ENCODE measurements at regions not wholly inside any gene's neighbourhood (a gene's known extent, or its start where the extent isn't known, plus 50 kb on each side); places are given as distances from the start of the nearest gene placed in this dataset.

DNA sequence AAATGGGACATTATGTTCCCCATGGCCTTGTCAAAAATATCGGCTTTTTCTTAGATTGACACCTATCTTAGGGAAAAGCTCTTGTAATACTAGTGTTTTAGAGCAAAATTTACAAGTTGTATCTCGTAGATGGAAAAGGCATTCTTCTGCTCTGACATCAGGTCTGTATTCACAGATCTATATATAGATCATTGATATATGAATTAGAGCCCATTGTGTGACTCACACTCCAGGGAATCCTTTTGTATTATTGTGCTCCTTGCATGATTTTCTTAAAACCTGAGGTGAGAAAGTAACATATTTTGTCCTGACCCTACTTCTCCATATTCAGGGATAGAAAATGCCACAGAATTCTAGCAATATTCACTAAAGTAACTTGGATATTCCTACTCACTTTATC is 1160.8 kb upstream of the B3GALT2 start:
- DNase-seq (ENCODE audit: low read depth in 2 of 2): no peak

DNA sequence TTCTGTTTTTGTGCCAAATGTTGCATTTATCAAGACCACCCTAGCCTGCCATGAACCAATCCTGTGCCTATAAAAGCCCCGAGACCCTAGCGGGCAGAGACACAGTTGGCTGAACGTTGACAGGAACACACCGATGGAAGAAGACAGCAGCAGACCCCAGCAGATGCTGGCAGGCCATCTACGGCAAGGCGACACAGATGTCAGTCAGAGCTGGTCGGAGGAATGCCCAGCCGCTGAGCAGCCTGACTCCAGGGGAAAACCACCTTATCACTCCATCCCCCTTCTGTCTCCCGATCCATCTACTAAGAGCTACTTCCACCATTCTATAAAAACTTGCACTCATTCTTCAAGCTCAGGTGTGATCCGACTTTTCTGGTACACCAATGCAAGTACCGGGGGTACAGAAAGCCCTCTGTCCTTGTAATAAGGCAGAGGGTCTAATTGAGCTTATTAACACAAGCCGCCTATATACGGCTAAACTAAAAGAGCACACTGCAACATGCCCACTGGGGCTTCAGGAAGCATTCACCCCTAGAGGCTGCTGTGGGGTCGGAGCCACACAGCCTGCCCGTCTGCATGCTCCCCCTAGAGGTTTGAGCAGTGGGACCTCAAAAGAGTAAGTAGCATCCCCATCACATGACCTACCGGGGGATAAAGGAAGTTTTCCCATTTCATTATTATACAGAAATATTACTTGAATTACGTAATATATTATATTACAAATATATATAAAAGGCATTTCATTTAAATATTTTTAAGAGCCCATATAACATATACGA is 1156.3 kb upstream of the B3GALT2 start:
- no peak for DNase-seq (ENCODE audit: low read depth in 2 of 2)

DNA sequence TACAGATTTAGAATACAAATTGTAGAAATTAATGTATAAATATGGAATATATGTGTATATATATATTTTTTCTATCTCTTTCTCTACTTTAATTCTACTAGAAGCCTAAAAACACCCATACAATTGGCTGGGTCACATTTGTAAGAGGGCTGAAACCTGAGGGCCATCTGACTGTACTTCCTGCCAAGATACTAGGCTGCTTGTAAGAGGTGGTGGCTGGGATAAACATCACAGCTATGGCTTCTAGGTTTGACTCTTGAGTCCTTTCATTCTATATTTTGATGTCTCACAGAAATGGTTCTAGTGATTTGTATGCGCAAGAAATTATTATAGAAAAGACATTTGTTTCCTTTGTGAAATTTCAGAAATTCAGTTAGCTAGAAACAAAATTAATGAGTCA is 1155.2 kb upstream of the B3GALT2 start:
- no peak for DNase-seq (ENCODE audit: low read depth in 2 of 2)

DNA sequence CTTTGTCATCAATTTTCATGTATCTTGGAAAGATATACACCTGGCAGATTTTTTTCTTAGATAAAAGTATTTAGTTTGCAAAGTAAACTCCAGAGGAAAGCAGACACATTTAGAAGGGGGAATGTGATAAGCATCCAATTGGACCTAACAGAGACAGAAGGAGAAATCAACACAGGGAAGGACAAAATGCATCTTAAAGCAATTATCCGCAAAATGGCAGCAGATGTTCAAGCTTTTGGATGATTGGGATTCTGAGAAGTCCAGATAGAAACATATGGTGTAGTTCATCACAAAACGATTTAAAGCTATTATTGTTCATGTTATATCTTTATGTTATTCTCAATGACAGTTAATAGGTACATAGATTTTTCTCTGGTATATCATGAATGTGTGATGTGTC is 1153.1 kb upstream of the B3GALT2 start:
- DNase-seq (ENCODE audit: low read depth in 2 of 2): no peak

DNA sequence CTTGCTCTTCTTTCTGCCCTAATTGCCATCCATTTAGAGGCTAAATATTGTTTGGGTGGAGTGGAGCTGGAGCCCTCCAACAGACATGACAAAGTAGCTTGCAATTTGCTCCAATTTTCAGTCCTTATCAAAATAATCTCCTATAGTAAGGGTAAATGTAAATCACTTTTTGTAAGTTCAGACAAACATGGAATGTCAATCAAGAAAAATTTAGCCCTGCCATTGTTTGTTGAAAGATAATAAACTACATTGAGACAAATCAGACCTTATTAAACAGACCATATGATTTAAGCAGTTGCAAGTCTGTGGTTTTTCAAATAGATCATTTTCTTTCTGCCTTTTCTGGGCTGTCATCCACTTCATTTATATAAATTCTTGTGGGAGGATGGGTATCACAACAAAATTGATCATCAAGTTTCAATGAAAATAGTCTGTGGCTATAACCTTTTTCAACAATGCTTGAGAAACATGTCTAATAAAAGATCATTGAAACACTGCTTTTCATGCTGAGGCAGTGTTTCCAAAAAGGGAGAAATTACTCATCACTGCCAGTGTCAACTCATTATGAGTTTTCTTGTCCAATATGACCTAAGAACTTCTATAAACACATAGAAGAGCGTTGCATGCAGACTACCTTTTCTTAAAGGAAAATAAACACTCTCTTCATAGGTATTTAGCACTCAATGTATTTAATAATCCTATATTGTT is 1152.0 kb upstream of the B3GALT2 start:
- DNase-seq (ENCODE audit: low read depth in 2 of 2): no peak

DNA sequence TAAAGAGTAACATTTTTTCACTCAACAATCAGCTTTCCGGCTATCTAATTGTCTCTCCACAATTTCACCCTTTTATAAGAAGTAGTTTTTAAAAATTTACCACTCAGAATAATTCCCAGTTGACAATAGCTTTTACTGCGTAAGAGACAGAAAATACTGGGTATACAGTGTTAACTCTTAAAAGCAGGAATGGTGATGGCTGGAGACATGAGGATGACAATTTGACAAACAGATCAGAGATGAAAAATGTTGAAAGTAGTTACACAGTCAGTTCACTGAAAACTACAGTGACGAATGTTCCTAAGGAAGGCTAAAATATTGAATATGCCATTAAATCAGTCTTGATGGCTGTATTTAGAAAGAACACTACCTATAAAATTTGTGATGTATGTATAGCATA is 1146.8 kb upstream of the B3GALT2 start:
- no peak for DNase-seq (ENCODE audit: low read depth in 2 of 2)

DNA sequence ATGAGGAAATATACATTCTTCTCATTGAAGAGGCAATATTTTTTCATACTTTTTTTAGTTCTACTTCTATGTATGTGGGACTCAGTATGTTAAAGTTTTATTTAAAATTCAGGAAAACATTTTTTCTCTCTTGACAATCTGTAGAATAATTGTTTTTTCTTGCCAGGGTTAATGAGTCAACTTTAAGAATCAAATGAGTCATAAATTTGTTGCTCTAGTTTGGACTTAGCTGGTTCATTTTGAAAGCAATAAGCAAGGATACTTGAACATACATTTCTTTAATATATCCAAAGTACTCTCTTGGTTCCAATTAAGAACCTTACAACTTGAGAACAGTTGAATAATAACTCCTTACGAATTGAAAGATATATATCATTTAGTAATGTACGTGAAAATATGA is 1145.3 kb upstream of the B3GALT2 start:
- no peak for DNase-seq (ENCODE audit: low read depth in 2 of 2)

DNA sequence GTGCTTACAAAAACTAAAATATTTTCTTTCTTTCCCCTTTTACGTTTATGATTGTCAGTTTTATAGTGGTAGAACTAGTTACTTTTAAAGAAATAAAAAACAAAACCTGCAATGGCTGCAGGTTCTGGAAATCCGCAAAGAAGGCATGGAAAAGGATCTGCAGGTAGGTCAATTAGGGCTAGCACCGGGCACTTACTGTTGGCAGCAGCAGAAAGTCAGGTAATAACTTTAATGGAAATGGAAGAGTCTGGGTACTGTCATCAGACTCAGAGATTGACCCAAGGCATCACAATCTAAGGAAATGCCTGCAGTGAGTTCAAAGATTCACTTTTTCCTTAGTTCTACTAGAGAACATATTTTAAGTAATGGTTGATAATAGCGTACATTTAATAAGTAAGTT is 1136.3 kb upstream of the B3GALT2 start:
- no peak for DNase-seq (ENCODE audit: low read depth in 2 of 2)

DNA sequence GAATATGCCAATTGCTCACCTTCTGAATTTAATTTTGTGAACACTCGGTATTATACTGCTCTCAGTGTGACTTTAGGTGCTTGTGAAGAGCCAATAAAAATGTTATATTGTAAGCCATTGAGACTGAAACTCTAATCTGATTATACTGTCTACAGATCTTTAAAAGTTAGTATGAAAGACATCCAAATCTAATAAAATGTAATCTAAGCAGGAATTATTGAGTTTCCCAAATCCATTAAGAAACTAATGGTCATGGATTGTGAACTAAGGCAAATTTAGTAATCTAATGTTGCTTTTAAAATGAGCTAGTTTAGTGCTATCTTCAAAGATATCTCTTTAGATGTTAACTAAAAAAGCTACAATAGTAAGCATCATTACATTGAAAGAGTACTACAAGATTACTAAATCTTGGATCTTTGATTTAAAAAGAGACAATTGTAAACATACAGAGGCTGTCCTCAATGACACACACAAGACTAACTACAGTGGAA is 1132.4 kb upstream of the B3GALT2 start:
- DNase-seq (ENCODE audit: low read depth in 2 of 2): no peak

DNA sequence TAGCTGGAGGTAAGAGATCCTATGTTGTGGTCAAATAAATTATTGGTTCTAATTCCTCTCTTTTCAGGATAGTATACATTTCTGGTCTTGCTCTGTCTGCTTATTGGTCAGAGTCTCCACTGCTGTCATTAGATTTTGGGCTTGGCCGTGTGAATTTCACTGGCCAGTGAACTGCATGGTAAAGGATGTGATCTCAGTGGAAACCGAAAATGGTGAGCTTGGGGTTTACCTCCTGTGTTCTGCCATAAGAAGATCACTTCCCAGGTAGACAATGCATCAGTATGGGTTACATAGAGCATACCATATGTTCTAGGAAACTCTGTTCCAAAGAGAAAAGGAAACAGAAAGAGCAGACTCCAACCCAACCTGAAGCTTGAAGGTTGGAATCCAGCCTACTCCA is 1123.3 kb upstream of the B3GALT2 start:
- DNase-seq (ENCODE audit: low read depth in 2 of 2): no peak

DNA sequence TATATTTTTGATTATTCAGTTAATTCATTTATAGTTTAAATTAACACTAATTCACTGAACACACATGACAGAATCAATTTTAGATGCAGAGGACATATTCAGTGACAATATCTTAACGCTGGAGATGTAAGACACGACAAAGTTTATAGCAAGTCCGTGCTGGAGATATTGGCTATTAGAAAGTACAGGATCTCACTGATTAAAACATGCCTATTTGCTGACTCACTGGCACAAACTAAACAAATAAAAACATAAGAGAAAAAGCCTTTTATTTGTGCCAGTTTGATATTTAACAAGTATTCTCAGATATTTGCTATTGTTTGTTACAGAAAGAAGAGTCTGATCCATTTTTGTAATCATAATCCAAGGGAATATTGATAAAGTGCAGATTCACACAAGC is 1122.9 kb upstream of the B3GALT2 start:
- DNase-seq (ENCODE audit: low read depth in 2 of 2): no peak

DNA sequence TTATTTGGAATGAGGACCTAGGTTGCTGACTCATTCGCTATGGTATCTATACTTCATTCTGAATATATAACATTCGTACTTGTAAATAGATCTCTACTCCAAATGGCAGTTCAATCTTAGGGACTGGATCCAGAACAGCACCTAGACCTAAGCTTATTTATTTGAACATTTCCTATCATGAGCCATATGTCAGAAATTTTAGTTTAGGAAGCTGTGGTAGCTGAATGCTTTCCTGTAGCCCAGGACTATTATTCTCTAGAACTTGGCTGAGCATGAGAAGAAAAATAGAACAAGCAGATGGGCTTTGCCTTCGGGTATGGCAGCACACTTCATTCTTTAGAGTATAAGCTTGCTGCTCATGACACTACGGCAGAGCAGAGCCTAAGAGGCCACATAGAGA is 1114.4 kb upstream of the B3GALT2 start:
- DNase-seq (ENCODE audit: low read depth in 2 of 2): no peak

DNA sequence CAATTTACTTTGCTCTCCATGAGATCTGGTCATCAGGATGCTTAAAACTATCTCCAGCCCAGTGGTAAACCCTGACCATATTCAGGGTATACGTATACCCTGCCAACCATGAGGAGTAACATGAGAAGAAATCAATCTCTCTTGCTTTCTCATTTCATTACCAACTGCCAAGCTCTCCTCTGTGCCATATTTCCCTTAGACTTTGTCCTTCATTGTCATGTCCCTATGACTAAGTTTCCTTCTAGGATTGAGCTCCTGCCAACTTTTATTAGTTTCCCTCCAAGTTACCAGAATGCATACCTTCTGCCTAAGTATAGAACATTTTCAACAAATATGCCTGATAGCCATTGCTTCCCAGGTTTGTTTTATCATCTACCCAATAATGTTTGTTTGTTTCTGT is 1113.9 kb upstream of the B3GALT2 start:
- no peak for DNase-seq (ENCODE audit: low read depth in 2 of 2)

DNA sequence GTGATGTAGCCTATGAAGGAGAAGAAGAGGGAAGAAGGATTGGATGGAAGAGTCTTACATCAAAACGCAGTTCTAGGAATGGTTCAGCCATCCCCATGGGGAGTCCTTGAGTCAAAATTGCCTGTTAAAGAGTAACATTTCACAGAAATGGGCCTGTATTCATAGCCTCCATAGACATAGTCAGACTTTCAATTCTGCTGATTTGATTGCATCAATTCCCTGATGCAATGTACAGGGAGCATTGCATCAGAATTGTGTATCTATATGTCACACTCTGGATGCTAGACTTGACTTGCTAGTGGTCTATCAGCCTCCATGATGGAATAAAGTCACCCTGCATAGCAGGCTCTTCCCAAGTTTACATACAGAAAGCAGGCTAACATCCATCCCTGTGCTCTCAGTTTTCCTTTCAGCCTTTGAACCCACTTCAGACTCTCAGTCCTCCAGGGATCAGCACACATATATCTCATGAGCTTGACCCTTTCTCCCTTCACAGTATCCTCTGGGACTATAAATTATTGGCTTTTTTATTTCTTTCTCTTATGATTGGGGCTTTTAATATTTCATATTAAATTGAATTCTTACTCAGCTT is 1111.7 kb upstream of the B3GALT2 start:
- DNase-seq (ENCODE audit: low read depth in 2 of 2): no peak

DNA sequence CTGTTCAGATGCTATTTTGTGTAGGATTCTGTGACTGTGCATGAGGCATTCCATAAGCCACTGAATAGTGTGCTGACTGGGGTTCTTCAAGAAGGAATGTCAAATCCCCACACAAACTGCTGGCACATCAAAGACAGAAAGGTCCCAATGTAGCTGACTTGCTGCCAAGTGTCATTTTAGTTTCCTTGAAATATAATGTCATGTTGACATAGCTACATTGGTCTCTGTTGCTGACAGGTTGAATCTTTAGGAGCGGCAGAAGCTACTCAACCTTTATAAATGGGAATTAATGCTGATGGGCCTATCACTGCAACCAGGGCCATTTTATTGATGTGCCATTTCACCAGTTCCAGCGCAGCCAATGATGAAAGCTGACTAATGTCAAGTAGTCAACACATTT is 1110.7 kb upstream of the B3GALT2 start:
- no peak for DNase-seq (ENCODE audit: low read depth in 2 of 2)

DNA sequence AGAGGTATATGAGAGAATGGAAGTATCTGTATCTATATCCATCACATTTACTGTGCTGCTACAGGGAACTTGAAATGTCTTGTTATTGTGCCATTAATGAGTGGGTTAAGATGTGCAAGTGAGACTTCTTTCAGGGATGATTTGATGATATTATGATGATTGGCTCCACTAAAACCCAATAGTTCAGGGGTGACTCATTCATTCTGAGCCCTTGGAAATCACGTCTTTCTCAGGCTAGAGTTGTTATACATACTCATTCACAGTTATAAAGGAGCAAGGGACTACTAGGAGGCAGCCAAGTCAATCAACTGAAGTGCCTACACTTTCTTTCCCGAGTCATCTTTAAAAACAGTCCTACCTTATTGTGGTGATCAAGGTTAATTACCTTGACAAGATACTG is 1109.8 kb upstream of the B3GALT2 start:
- no peak for DNase-seq (ENCODE audit: low read depth in 2 of 2)

DNA sequence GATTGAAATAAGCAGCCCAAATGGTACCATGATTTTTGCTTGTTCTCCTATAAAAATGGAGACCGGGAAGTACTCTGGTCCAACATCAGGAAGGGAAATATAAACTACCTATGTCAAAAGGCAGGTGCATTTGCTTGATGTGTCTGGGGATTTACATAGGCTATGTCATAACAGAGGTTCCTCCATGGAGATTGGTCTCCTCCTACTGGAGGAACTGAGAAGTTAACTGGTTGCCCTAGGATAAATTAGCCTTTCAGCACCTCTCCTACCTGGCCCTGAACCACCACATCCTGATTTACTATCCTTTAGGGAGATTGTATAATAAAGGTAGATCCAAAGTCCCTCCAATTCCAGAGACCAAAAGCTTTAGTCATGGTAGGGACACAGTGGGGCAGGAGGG is 1109.3 kb upstream of the B3GALT2 start:
- DNase-seq (ENCODE audit: low read depth in 2 of 2): no peak

DNA sequence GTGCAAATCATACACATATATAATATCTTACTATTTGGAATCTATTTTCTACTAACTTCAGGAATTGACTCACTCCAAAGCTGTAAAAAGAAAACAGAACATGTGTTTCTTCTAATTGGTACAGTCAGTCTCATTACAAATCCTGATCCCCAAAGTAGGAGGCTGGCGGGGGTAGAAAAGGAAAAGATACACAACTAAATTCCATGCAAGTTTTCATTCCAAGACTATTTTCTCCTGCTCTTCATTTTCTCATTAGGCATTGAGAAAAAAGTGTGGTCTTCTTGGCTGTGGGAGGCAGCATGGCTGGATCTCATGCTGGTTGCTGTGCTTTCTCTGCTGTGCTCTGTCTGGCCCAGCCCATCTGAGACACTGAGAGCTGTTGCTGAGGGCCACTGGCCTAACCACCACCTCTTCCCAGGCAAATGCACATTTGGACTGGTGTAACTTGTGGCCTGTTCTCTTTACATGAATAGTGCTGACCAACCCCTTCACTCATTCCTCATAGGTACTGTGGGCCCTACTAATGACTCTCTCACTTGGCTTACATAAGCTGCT is 1107.5 kb upstream of the B3GALT2 start:
- DNase-seq (ENCODE audit: low read depth in 2 of 2): no peak

DNA sequence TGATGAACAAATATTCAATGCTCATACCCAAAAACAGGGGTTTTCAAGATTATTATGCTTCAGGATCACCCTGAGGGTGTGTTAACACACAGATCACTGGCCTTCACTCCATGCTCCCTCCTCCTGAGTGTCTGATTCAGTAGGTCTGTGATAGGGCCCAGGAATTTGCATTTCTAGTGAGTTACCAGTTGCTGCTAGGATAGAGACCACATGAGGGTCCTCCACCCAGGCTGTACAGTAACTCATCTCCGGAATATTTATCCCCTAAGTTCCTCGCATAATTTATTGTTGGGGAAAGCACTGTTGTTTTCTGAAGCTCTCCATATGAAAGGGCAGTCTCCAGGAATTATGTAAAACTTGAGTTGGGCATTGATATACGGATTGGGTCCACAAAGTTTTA is 1106.6 kb upstream of the B3GALT2 start:
- no peak for DNase-seq (ENCODE audit: low read depth in 2 of 2)

DNA sequence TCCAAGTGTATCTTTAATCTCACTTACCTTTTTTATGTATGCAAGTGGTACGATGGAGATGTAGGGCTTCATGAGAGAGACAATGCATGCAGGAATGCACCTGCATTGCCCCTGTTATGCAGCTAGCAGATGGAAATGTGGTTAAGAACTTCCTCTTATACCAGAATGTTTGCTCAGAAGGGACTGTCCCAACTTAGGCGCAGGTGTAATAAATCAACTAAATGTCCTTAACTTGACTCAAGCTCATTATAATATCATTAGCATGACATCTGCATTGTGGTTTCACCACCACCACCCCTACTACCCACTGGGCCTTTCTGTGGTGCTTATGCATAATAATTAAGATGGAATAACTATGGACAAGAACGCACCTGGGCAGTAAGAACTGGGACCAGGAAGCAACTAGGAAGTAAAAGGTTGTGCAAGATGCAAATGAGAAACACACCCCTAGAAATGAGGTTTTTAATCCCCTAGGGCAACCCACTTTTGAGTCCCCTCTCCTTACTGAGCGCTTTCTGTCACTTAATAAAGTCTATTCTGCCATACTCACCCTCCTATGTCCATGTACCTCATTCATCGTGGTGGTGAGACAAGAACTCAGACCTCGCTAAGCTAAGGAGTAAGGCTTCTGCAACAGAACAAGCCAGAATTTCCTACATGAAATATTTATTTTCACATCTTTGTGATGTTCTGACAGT is 1103.3 kb upstream of the B3GALT2 start:
- peak in 1 of 2 donors; percentile 19 for DNase-seq (ENCODE audit: low read depth in 2 of 2)

DNA sequence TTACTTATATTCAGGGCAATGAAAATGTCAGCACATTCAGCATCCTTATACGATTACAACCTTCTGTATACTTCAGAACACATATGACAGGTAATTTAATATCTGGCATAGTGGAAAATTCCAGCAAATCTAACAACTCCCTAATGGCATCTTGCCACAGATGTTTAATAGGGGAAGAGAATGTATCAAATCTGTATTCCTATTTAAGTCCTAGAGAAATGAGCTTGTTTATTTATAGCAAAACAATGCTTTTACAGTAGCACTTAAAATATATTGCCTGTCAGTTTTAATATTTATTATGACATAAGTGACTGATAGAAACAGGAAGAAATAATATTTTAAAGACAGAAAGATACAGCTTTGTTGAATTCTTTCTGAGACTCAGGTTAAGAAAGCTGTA is 1101.8 kb upstream of the B3GALT2 start:
- no peak for DNase-seq (ENCODE audit: low read depth in 2 of 2)

DNA sequence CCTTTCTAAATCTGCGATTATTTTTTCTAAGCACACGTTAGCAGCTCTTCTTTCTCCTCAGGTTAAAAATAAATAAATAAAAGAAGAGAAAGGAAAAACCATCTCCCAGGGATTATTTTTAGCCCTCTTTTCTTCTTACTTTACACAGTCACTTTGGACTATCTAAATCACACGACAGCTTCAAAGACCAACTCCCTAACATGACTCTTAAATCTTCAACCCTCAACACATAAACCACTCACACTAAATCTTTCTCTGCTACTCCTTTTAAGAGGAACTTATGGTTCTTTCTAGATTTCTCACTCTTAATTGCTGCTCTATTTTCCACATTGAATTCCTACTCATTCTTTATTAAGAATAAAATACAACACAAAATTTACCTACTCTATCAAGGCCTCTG is 1095.0 kb upstream of the B3GALT2 start:
- no peak for DNase-seq (ENCODE audit: low read depth in 2 of 2)

Data from stimulated activated CD8-positive, alpha-beta memory T cell treated with anti-CD3 and anti-CD28 coated beads, Interleukin-15, amount 100 ng/mL, for 48 hours (primary cell).